HG03558 (cell line): ENCODE measurements at regions not wholly inside any gene's neighbourhood (a gene's known extent, or its start where the extent isn't known, plus 50 kb on each side); places are given as distances from the start of the nearest gene placed in this dataset.

ENCODE experiments used
- ATAC-seq: cut with Tn5 transposase; IDR thresholded peaks from one replicate; pipeline ENCODE4 v1.9.1; 2021; ENCODE audit warnings: moderate number of reproducible peaks; ENCODE audit not compliant: unreplicated experiment; ENCODE audit errors: extremely low read depth

DNA sequence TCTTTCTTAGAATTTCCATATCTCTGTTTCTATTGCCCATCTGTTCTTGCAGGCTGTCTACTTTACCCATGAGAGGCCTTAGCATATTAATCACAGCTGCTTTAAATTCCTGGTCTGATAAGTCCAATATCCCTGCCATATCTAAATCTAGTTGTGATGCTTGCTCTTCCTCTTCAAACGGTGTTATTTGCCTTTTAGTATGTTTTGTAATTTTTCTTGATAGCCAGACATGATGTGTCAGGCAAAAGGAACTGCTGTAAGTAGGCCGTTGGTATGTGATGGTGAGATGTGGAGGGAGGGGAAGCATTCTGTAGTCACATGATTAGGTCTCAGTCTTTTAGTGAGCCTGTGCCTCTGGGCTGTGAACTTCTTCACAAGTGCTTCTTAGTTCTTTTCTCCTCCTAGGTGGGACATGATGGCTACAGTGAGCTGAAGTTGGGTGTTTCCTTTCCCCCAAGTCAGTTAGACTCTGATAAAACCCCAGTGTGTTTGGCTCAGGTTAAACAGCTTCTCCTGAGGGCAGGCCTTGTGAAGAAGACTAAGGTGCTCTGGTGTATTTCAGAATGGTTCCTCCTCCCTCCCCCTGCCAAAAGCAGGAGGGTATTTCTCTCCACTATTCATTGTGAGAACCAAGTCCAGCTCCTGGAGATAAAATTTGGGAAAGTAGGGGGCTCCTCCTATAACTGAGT is 195.9 kb upstream of the PARP11 start:
- ATAC-seq: no peak

DNA sequence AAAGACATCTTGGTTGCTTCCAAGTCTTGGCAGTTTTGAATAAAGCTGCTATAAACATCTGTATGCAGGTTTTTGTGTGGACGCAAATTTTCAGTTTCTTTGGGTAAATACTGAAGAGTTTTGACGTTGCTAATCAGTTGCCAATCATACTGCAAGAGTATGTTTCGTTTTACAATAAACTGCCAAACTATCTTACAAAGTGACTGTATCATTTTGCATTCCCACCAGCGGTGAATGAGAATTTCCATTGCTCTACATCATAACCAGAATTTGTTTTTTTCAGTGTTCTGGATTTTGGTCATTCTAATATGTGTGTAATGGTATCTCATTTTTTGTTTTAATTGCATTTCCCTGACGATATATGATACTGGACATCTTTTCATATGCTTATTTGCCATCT is 190.8 kb upstream of the PARP11 start:
- no peak for ATAC-seq

GRCh38 chr12:4059898-4060568 is 186.8 kb upstream of the PARP11 start:
- ATAC-seq: no peak

- ATAC-seq: no peak
Observed at GRCh38 chr12:4056910-4057845, 184.0 kb upstream of the PARP11 start.

DNA sequence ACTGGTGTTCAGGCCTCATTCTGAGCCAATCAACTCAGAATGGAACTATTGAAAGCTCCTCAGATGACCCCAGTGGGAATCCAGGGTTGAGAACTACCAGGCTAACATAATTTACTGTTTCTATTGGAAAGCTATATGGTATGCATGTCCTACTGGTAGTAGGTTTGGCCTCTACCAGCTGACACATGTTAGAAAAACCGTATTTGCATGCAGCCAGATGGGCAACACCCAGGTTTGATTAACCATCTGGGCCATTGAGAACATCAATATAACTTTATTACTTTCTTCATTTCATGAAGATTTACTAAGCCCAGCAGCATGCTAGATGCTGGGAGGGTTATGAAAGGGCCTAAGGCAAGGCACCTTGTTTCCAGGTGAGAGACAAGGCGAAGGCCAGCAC is 181.4 kb upstream of the PARP11 start:
- no peak for ATAC-seq

DNA sequence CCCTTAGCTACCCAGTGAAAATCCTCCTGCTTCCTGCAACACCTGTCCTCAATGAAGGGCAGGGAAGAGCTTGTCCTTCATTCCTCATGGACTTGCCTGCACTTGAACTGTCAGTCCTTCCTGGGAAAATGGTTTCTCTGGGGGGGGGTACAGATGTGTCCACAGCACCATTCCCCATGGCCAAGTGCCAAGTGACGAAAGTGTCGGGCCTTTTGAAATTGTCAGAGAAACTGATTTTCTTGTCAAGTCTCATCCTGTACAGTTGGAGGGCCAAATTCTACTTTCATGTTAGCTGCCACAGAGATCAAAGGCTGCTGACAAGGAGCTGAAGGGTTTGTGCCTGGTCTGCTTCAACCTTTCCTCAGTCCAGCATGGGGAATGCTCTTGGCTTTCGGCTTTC is 179.5 kb upstream of the PARP11 start:
- no peak for ATAC-seq

GRCh38 chr12:4051596-4051995 is 178.4 kb upstream of the PARP11 start:
- no peak for ATAC-seq

- no peak for ATAC-seq
Observed at GRCh38 chr12:4050340-4050739, 177.1 kb upstream of the PARP11 start.

- ATAC-seq: no peak
Observed at GRCh38 chr12:4049298-4050080, 176.3 kb upstream of the PARP11 start.

GRCh38 chr12:4047421-4047820 is 174.2 kb upstream of the PARP11 start:
- no peak for ATAC-seq

GRCh38 chr12:4046495-4046840 is 173.3 kb upstream of the PARP11 start:
- no peak for ATAC-seq

DNA sequence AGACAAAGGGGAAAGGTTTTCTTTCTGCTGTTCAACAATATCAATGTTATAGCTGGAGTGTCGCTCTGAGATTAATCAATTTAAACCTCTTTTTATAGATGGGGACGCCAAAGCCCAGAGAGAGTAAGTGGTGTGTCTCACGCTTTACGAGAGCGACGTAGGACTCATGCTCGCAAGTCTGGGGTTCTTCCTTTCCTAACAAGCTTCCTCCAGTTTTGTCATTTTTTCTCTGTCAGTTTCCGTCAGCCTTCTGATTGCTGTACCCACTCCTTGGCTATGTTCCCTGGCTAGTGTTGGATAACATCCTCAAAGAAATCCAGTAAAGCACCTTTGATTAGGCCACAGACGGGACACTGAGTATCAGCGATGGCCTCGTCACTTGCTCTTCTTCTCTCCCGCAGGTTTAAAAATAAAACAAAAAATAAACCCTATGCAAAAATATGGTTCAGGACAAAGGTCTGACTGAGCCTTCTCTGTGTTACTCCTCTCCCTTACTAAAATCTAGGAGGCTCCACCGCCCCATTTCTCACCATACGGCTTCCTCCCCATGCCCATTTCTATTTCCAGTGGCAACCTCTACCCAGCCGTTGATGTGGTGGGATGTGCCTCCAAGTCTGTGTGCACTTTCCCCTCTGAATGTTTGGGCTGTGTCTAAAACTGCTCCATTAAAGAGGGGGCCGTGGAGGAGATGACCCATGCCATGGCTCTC is 172.7 kb upstream of the PARP11 start:
- no peak for ATAC-seq

DNA sequence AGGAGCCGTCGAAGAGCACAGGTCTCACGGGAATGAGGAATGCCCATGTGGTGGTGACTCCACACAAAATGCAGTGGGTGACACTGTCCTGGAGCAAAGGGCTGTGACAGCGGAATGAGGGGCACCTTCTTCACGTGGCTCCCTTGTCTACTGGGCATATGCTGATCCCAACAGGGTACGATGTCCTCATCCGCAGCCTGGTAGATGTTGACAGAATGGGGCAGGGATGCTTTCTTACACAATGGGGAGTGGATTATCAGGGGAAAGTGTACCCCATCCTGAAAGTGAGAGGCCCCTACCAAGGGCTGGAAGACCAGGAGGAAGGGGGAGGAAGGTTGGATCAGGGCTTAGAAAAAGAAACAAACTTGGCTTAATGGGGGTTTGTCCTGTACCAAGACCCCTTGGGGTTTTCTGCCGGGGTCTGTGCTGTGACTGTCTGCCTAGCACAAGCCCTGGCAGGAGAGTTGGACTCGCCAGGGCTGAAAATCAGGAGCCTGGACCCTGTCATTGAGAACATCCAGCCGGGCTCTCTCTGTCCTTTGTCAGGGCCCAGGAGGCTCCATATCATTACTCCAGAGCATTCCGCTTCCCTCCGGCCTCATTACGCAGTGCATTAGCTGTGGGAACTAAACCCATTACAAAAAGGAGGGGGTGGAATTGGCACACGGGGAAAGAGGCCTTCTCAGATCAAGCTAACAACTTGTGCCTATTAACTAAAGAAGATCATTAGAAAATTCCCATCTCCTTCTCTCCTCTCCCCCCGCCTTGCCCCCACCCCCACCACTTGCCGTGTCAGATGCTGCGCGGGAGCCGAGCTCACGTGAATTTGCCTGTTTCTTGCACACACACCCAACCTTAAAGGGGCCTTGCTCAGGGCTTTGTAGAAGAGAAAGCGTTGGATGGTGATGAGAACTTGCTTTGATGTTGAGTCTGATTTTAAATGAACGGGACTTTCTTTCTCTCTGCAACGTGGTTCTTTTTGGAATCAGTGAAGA is 171.8 kb upstream of the PARP11 start:
- ATAC-seq: no peak

DNA sequence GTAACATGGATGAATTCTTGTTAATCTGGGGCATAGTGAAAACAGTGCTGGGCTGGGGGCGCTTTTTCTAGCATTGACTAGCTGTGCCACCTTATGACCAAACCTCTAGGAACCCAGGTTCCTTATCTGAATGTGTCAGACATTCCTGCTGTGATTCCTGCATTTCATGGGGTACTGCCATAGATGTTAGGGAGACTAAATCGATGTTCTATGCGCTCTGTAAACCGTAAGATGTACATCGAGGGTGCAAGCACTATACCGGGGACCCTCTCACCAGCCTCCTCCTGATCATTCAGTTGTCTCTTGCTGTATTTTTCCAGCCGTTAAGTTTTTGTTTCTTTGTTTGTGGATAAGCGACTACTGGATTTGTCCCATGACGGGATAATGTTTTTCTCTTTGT is 170.9 kb upstream of the PARP11 start:
- ATAC-seq: no peak

DNA sequence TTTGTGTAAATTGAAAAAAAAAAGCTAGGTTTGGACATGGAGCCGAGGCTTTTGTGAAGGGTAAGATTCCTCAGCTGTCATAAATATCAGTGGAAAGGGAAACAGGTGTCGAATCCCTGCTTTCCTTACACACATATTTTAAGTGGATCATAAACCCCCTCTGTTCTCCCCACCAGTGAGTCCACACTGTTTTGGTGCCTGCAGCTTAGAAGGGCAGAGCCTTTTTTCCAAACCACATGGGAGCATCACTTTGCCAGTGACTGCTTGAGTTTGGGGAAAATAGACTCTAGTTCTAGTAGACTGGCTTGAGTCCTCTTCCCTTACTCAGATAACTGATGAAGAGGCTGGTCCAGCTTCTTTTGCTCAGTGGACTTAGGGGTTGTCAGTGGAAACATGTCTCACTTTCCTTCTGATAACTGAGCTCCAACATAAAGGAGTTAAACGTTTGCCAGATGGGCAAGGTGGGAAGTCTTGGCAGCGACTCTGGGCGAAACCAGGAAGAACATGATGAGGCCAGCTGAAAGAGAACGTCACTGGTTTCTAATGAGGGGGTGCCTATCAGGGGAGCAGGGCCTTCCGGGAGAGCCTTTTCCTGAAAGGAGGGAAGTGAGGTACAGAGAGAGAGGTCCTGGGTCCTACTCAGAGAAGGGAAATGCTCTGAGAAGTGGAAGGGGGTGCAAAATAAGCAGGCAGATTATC is 168.1 kb upstream of the PARP11 start:
- ATAC-seq: no peak

GRCh38 chr12:4039931-4040330 is 166.7 kb upstream of the PARP11 start:
- no peak for ATAC-seq

- ATAC-seq: no peak
Observed at GRCh38 chr12:4037747-4038312, 164.6 kb upstream of the PARP11 start.
